ENCODE measurements at regions not wholly inside any gene's neighbourhood (a gene's known extent, or its start where the extent isn't known, plus 50 kb on each side); places are given as distances from the start of the nearest gene placed in this dataset.

DNA sequence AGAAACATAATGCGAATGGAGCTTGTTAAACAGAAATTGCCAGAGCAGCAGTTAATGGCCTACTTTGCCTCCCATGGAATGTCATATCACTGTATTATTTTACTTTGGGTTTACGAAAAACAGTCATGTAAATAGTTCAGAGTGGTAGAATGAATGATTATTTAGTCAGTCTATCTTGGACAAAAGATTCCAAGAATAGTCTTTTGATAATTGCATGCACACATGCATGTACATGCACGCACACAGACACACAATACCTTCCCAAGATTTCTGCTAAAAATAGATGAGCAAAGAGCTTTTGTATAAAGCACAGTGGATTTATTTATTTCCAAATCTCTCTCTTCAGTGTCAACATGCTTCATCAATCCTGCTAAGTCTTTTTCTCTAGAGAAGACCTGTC is 800.7 kb downstream of the DIPK2A start:
- Histone ChIP-seq H3K36me3 (ENCODE audit: control insufficient read depth in 2 of 2, insufficient read depth in 2 of 2, low read length in 2 of 2) (no peaks in the 10 kb centered on the region), H3K27me3 (ENCODE audit: control insufficient read depth in 1 of 2, insufficient read depth in 2 of 2, low read length in 2 of 2) (no peaks in the 10 kb centered on the region), H3K4me1 (ENCODE audit: control insufficient read depth, insufficient read depth, low read length) (no peaks in the 10 kb centered on the region), H3K27ac (ENCODE audit: low read length) (no peak overlapping the region), H3K9me3 (ENCODE audit: control insufficient read depth in 2 of 2, low read length in 2 of 2) (no peaks in the 10 kb centered on the region), H3K4me3 (ENCODE audit: low read length in 2 of 2) (no peak overlapping the region), H3K9ac (ENCODE audit: low read length in 2 of 2) (no peak overlapping the region)

DNA sequence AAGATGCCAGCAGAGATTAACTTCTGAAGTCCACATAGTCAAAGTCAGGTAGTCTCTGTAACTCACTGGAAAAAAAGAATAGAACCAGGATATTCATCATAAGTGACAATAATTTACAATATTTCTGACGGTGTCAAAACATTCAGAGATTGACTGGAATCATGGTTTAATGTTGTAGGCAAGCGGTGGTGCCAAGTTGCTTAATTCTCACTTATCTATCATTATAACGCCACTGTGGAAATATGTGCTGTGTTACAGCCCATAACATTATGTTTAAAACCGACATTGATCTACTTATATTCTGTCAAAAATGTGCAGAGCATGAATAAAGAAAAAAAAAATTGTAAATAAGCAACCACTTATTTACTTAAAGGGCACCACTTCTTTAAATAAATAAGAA is 801.7 kb downstream of the DIPK2A start:
- Histone ChIP-seq H3K27me3 (ENCODE audit: control insufficient read depth in 1 of 2, insufficient read depth in 2 of 2, low read length in 2 of 2) (no peaks in the 10 kb centered on the region), H3K4me1 (ENCODE audit: control insufficient read depth, insufficient read depth, low read length) (no peaks in the 10 kb centered on the region), H3K27ac (ENCODE audit: low read length) (no peak overlapping the region), H3K9me3 (ENCODE audit: control insufficient read depth in 2 of 2, low read length in 2 of 2) (no peaks in the 10 kb centered on the region), H3K36me3 (ENCODE audit: control insufficient read depth in 2 of 2, insufficient read depth in 2 of 2, low read length in 2 of 2) (no peaks in the 10 kb centered on the region), H3K9ac (ENCODE audit: low read length in 2 of 2) (no peak overlapping the region), H3K4me3 (ENCODE audit: low read length in 2 of 2) (no peak overlapping the region)

DNA sequence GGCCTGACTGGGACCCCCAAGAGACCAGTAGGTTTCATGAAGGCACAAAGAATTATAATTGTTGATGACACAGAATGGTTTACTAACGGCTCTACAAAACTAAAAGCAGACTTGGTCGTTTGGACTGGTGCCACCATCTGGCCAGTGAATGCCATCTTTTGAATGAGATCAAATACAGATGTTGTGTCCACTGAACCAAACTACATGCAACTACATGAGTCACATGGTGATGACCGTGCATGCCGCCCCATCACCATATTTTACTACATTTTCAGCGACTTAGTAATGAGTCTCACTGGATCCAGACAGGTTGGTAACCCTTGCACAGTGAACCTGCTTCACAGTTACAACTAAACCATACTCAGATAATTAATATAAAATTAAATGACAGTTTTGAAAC is 803.3 kb downstream of the DIPK2A start:
- Histone ChIP-seq H3K27me3 (ENCODE audit: control insufficient read depth in 1 of 2, insufficient read depth in 2 of 2, low read length in 2 of 2) (no peaks in the 10 kb centered on the region), H3K9ac (ENCODE audit: low read length in 2 of 2) (no peak overlapping the region), H3K27ac (ENCODE audit: low read length) (no peak overlapping the region), H3K4me1 (ENCODE audit: control insufficient read depth, insufficient read depth, low read length) (no peaks in the 10 kb centered on the region), H3K4me3 (ENCODE audit: low read length in 2 of 2) (no peak overlapping the region), H3K9me3 (ENCODE audit: control insufficient read depth in 2 of 2, low read length in 2 of 2) (no peaks in the 10 kb centered on the region), H3K36me3 (ENCODE audit: control insufficient read depth in 2 of 2, insufficient read depth in 2 of 2, low read length in 2 of 2) (no peaks in the 10 kb centered on the region)

DNA sequence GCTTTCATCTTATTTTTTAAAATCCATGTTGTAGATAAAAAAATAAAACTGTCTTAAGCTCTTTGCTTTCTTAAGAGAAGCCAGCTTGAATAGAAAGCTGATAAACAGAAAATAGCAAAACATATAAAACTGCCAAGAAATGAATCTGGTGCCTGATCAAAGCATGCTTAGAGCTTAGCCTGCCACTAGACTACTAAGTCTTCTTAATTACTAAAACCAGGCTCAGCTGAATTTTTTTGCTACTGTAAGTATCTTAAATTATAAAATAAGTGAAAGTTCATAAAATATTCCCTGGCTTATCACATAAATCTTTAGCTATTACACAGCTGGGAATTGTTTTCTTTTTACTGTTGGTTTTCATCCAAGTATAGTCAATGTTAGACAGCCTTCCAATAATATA is 803.9 kb downstream of the DIPK2A start:
- Histone ChIP-seq H3K36me3 (ENCODE audit: control insufficient read depth in 2 of 2, insufficient read depth in 2 of 2, low read length in 2 of 2) (no peaks in the 10 kb centered on the region), H3K27me3 (ENCODE audit: control insufficient read depth in 1 of 2, insufficient read depth in 2 of 2, low read length in 2 of 2) (no peaks in the 10 kb centered on the region), H3K4me1 (ENCODE audit: control insufficient read depth, insufficient read depth, low read length) (no peaks in the 10 kb centered on the region), H3K4me3 (ENCODE audit: low read length in 2 of 2) (no peak overlapping the region), H3K9me3 (ENCODE audit: control insufficient read depth in 2 of 2, low read length in 2 of 2) (no peaks in the 10 kb centered on the region), H3K9ac (ENCODE audit: low read length in 2 of 2) (no peak overlapping the region), H3K27ac (ENCODE audit: low read length) (no peak overlapping the region)

DNA sequence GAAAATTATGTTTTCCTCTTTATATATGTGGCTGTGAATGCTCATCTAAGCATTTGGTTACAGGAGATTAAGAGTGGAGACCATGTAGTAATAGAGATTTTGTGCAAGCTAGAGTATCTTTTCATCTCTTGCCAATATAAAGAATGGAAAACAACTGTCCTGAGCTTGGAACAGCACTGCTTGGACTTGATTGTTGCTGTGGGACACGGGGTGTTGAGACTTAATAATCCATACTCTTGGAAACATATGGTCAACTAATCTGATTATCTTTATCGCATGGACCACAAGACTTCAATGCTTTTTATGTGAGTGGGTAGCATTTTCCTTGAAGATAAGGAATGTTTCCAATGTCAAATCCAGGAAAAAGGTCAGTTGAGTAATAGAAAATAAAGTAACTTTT is 806.3 kb downstream of the DIPK2A start:
- H3K27ac ChIP-seq (ENCODE audit: low read length), result no peak overlapping the region
- no peaks in the 10 kb centered on the region for H3K27me3 ChIP-seq (ENCODE audit: control insufficient read depth in 1 of 2, insufficient read depth in 2 of 2, low read length in 2 of 2)
- no peaks in the 10 kb centered on the region for H3K4me1 ChIP-seq (ENCODE audit: control insufficient read depth, insufficient read depth, low read length)

DNA sequence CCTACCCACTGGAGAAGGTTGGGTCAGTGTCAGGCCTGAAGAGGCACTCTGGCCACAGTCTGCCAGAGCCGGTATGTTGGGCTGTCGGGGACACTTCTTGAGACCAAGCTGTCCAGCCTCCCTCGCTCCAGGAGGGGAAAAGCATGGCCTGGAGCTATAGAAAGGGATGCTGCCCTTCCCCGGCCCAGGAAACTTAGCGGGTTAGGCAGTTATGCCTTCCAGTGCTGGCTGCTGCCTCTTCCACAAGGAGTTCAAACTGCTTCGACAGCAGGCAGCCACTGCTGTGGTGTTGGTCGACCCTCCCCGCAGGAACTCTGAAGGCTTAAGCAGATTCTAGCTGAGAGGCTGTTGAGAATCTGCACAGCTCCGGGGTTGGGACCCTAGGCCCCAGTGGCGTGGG is 819.4 kb downstream of the DIPK2A start:
- Histone ChIP-seq H3K9ac (ENCODE audit: low read length in 2 of 2) (no peak overlapping the region), H3K9me3 (ENCODE audit: control insufficient read depth in 2 of 2, low read length in 2 of 2) (no peaks in the 10 kb centered on the region), H3K4me1 (ENCODE audit: control insufficient read depth, insufficient read depth, low read length) (no peaks in the 10 kb centered on the region), H3K36me3 (ENCODE audit: control insufficient read depth in 2 of 2, insufficient read depth in 2 of 2, low read length in 2 of 2) (no peaks in the 10 kb centered on the region), H3K4me3 (ENCODE audit: low read length in 2 of 2) (no peak overlapping the region), H3K27me3 (ENCODE audit: control insufficient read depth in 1 of 2, insufficient read depth in 2 of 2, low read length in 2 of 2) (no peaks in the 10 kb centered on the region), H3K27ac (ENCODE audit: low read length) (no peak overlapping the region)

More for the DNA sequence above, 806.3 kb downstream of the DIPK2A start:
- Histone ChIP-seq H3K4me3 (ENCODE audit: low read length in 2 of 2) (no peak overlapping the region), H3K9me3 (ENCODE audit: control insufficient read depth in 2 of 2, low read length in 2 of 2) (no peaks in the 10 kb centered on the region), H3K36me3 (ENCODE audit: control insufficient read depth in 2 of 2, insufficient read depth in 2 of 2, low read length in 2 of 2) (no peaks in the 10 kb centered on the region), H3K9ac (ENCODE audit: low read length in 2 of 2) (no peak overlapping the region)

DNA sequence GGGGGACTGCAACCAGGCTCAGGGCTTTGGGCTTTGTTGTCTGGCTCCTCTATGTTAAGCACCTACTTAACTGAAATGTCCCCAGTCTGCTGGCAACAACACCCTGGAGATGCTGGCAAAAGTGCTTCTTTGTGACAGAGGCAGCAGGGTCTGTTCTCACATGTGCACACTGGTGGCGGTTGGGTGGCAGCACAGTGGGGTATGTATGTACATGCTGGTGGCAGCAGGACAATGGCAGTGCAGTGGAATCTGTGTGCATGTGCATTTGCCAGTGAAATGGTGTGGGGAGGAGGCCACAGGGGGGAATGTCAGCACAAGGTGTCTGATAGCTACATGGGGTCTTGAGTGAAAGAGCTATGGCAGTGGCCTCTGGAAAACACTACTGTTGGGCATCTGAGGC is 830.3 kb downstream of the DIPK2A start:
- Histone ChIP-seq H3K4me1 (ENCODE audit: control insufficient read depth, insufficient read depth, low read length) (no peaks in the 10 kb centered on the region), H3K9ac (ENCODE audit: low read length in 2 of 2) (no peak overlapping the region), H3K27ac (ENCODE audit: low read length) (no peak overlapping the region), H3K9me3 (ENCODE audit: control insufficient read depth in 2 of 2, low read length in 2 of 2) (no peaks in the 10 kb centered on the region), H3K36me3 (ENCODE audit: control insufficient read depth in 2 of 2, insufficient read depth in 2 of 2, low read length in 2 of 2) (no peaks in the 10 kb centered on the region), H3K4me3 (ENCODE audit: low read length in 2 of 2) (no peak overlapping the region), H3K27me3 (ENCODE audit: control insufficient read depth in 1 of 2, insufficient read depth in 2 of 2, low read length in 2 of 2) (no peaks in the 10 kb centered on the region)

DNA sequence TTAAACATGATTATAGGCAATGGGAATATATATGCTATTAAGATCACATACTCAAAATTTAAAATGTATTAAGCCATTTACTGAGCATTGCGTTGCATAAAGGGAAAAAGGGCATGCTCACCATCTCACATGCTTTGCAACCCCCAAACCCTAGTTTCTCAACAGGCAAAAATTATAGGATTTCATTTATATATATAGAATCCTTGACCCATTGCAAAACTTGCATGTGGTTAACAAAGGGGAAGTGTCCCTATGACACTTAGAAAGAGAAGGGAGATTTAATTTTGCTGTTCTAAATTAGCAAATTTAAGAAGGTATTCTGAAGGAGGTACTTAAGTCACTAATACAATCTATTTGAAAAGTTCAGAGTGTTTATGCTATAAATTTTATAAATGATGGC is 837.8 kb downstream of the DIPK2A start:
- no peaks in the 10 kb centered on the region for H3K4me1 ChIP-seq (ENCODE audit: control insufficient read depth, insufficient read depth, low read length)
- H3K36me3 ChIP-seq (ENCODE audit: control insufficient read depth in 2 of 2, insufficient read depth in 2 of 2, low read length in 2 of 2), result no peaks in the 10 kb centered on the region
- H3K27me3 ChIP-seq (ENCODE audit: control insufficient read depth in 1 of 2, insufficient read depth in 2 of 2, low read length in 2 of 2), result no peaks in the 10 kb centered on the region
- H3K9me3 ChIP-seq (ENCODE audit: control insufficient read depth in 2 of 2, low read length in 2 of 2), result no peaks in the 10 kb centered on the region
- no peak overlapping the region for H3K27ac ChIP-seq (ENCODE audit: low read length)
- no peak overlapping the region for H3K4me3 ChIP-seq (ENCODE audit: low read length in 2 of 2)
- no peak overlapping the region for H3K9ac ChIP-seq (ENCODE audit: low read length in 2 of 2)

DNA sequence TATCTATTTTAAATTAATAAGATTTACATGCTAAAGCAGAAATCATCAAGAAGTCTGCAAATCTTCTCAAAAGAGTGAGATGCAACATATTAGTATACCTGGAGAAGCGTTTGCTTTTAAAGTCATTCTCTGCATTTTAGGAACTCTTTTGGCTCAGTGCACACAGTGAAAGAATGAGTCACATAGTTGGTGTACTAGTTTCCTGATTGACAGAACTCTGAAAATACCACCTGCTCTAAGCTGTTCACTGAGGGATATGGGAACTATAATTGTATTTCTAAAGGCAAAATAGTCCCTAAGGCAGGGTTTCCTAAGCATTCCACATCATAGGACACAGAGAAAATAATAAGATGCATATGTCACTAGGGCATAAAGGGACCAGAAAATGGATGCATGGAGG is 838.5 kb downstream of the DIPK2A start:
- Histone ChIP-seq H3K27me3 (ENCODE audit: control insufficient read depth in 1 of 2, insufficient read depth in 2 of 2, low read length in 2 of 2) (no peaks in the 10 kb centered on the region), H3K9ac (ENCODE audit: low read length in 2 of 2) (no peak overlapping the region), H3K9me3 (ENCODE audit: control insufficient read depth in 2 of 2, low read length in 2 of 2) (no peaks in the 10 kb centered on the region), H3K27ac (ENCODE audit: low read length) (no peak overlapping the region), H3K36me3 (ENCODE audit: control insufficient read depth in 2 of 2, insufficient read depth in 2 of 2, low read length in 2 of 2) (no peaks in the 10 kb centered on the region), H3K4me1 (ENCODE audit: control insufficient read depth, insufficient read depth, low read length) (no peaks in the 10 kb centered on the region), H3K4me3 (ENCODE audit: low read length in 2 of 2) (no peak overlapping the region)

DNA sequence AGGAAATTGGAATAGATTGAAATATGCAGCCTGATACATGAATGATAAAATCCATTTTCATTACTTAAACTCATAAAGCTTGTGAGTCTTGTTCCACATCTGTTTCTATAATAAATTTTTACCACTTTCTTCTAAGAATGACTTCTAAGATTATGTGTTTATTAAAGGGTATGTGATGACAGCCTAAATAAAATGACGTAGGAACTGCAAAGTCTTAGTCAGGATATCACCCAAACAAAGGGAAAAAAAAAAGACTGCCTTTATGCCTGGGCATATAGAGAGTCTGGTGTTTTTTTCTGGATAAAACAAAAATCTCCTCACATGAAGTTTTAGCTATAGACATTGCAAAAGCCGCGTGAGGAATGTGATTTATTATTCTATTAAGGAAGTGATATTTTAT is 844.0 kb downstream of the DIPK2A start:
- no peaks in the 10 kb centered on the region for H3K4me1 ChIP-seq (ENCODE audit: control insufficient read depth, insufficient read depth, low read length)
- H3K27me3 ChIP-seq (ENCODE audit: control insufficient read depth in 1 of 2, insufficient read depth in 2 of 2, low read length in 2 of 2), result no peaks in the 10 kb centered on the region
- H3K36me3 ChIP-seq (ENCODE audit: control insufficient read depth in 2 of 2, insufficient read depth in 2 of 2, low read length in 2 of 2), result no peaks in the 10 kb centered on the region
- no peak overlapping the region for H3K27ac ChIP-seq (ENCODE audit: low read length)
- H3K4me3 ChIP-seq (ENCODE audit: low read length in 2 of 2), result no peak overlapping the region
- no peaks in the 10 kb centered on the region for H3K9me3 ChIP-seq (ENCODE audit: control insufficient read depth in 2 of 2, low read length in 2 of 2)
- H3K9ac ChIP-seq (ENCODE audit: low read length in 2 of 2), result no peak overlapping the region

DNA sequence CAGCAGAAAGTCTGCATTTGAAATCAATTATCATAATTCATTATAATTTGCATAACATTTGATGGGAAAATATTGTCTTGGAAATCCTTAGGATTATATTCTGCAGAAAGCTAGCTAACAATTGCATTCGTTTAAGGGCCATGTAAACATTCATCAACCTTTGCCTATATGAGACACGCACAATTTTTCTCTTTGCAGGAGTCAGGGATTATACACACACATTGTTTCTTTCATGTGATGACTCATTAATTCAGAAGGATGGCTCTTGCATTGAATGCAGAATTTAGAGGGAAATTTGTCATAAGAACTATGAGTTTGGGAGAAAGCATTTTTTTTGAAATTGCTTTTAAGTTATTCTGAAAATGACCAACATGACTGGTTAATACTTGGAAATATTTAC is 844.7 kb downstream of the DIPK2A start:
- Histone ChIP-seq H3K4me3 (ENCODE audit: low read length in 2 of 2) (no peak overlapping the region), H3K36me3 (ENCODE audit: control insufficient read depth in 2 of 2, insufficient read depth in 2 of 2, low read length in 2 of 2) (no peaks in the 10 kb centered on the region), H3K9me3 (ENCODE audit: control insufficient read depth in 2 of 2, low read length in 2 of 2) (no peaks in the 10 kb centered on the region), H3K9ac (ENCODE audit: low read length in 2 of 2) (no peak overlapping the region), H3K27me3 (ENCODE audit: control insufficient read depth in 1 of 2, insufficient read depth in 2 of 2, low read length in 2 of 2) (no peaks in the 10 kb centered on the region), H3K4me1 (ENCODE audit: control insufficient read depth, insufficient read depth, low read length) (no peaks in the 10 kb centered on the region), H3K27ac (ENCODE audit: low read length) (no peak overlapping the region)

DNA sequence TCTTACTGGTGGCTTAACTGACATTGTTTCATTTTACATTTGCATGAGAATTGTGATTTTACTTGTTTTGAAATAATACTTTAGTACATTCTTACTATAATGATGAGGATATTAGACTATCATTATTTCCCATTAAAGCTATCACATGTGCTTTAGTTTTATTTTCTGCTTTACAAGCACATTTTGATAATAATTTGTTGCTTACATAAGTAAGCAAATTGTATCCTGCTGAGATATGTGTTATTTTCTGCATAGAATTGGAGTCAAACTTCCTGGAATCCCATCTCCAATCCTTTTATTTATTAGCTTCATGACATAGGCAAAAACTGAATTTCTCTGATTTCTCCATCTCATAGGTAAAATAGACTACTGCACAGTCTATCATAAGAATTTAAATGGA is 847.4 kb downstream of the DIPK2A start:
- H3K27ac ChIP-seq (ENCODE audit: low read length), result no peak overlapping the region
- no peaks in the 10 kb centered on the region for H3K27me3 ChIP-seq (ENCODE audit: control insufficient read depth in 1 of 2, insufficient read depth in 2 of 2, low read length in 2 of 2)
- H3K4me3 ChIP-seq (ENCODE audit: low read length in 2 of 2), result no peak overlapping the region
- no peaks in the 10 kb centered on the region for H3K36me3 ChIP-seq (ENCODE audit: control insufficient read depth in 2 of 2, insufficient read depth in 2 of 2, low read length in 2 of 2)
- H3K9me3 ChIP-seq (ENCODE audit: control insufficient read depth in 2 of 2, low read length in 2 of 2), result no peaks in the 10 kb centered on the region
- H3K4me1 ChIP-seq (ENCODE audit: control insufficient read depth, insufficient read depth, low read length), result no peaks in the 10 kb centered on the region
- no peak overlapping the region for H3K9ac ChIP-seq (ENCODE audit: low read length in 2 of 2)

Measured in stomach smooth muscle (tissue), 2 donors.